ENCODE measurements at regions not wholly inside any gene's neighbourhood (a gene's known extent, or its start where the extent isn't known, plus 50 kb on each side); places are given as distances from the start of the nearest gene placed in this dataset.

DNA sequence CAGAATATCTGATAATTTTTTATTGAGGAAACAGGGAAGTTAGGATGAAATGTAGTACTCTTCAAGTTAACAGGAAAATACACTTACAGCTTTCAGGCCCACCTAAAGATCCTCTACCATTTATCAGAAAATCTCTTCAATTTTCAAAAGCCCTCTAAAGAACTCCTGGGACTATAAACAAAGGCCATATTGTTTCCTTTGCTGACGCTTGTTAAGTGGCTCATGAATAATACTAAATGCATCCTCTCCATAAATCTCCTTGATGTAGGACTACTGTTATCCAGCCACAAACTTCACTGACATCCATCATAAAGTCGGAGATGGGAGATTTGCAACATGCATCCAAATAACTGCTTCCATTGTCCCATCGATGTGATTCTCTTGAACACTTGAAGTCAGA is 326.5 kb downstream of the ZIC1 start:
- Histone ChIP-seq H3K18ac (ENCODE audit: low read length) (no peak overlapping the region), H3K79me1 (ENCODE audit: low read length) (no peaks in the 10 kb centered on the region), H2BK12ac (ENCODE audit: low read length) (no peak overlapping the region), H3K23ac (ENCODE audit: low read length) (no peak overlapping the region), H2AK5ac (ENCODE audit: low read length) (no peak overlapping the region), H3K4me1 (ENCODE audit: control insufficient read depth in 1 of 2, insufficient read depth in 2 of 2, low read length in 2 of 2) (no peaks in the 10 kb centered on the region), H3K9me3 (ENCODE audit: insufficient read depth, low read depth, low read length) (no peaks in the 10 kb centered on the region), H3K27me3 (ENCODE audit: insufficient read depth, low read length) (no peaks in the 10 kb centered on the region), H3K4me2 (ENCODE audit: low read length) (no peak overlapping the region), H3K9ac (ENCODE audit: low read length) (no peak overlapping the region), H2BK120ac (ENCODE audit: insufficient read depth, low read length, poor library complexity) (no peak overlapping the region), H3K36me3 (ENCODE audit: control insufficient read depth in 1 of 2, insufficient read depth in 2 of 2, low read length in 2 of 2) (no peaks in the 10 kb centered on the region), H4K8ac (ENCODE audit: low read depth, low read length) (no peak overlapping the region), H3K4ac (ENCODE audit: low read depth, low read length) (no peak overlapping the region), H2AFZ (ENCODE audit: insufficient read depth, low read length, poor library complexity) (no peak overlapping the region), H3K79me2 (ENCODE audit: control insufficient read depth, insufficient read depth, low read length, poor library complexity) (no peaks in the 10 kb centered on the region), H2BK5ac (ENCODE audit: low read depth, low read length, poor library complexity) (no peak overlapping the region), H4K12ac (ENCODE audit: low read depth, low read length) (no peak overlapping the region), H3K27ac (ENCODE audit: low read depth, low read length) (no peak overlapping the region), H3K14ac (ENCODE audit: low read length) (no peak overlapping the region), H4K91ac (ENCODE audit: low read depth, low read length) (no peak overlapping the region), H3K4me3 (ENCODE audit: low read depth, low read length) (no peak overlapping the region)
- no peak for DNase-seq
- WGBS (ENCODE audit: extremely low coverage, insufficient coverage, insufficient read length) = no CpG with 5 or more reads among the region's 3 CpGs

DNA sequence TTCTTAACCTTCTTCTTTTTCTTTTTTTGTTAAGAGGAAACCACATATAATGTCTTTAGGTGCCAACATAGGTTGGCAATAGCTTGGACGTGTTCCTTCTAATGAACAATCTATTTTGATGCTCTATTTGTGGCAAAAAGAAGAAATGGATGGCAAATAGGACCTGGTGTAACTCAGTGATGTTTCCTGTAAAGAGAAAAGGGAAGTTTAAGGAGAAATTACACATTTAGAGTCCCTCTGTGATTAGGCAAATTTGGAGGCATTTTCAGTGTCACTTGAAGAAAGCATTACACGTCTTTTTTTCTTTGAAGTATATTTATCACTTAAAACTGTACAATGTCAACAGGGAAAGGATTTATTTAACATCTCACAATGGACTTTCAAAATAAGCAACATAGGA is 327.1 kb downstream of the ZIC1 start:
- Histone ChIP-seq H4K12ac (ENCODE audit: low read depth, low read length) (no peak overlapping the region), H3K4me2 (ENCODE audit: low read length) (no peak overlapping the region), H2BK12ac (ENCODE audit: low read length) (no peak overlapping the region), H2AK5ac (ENCODE audit: low read length) (no peak overlapping the region), H3K18ac (ENCODE audit: low read length) (no peak overlapping the region), H3K27me3 (ENCODE audit: insufficient read depth, low read length) (no peaks in the 10 kb centered on the region), H3K9ac (ENCODE audit: low read length) (no peak overlapping the region), H4K91ac (ENCODE audit: low read depth, low read length) (no peak overlapping the region), H2BK120ac (ENCODE audit: insufficient read depth, low read length, poor library complexity) (no peak overlapping the region), H2AFZ (ENCODE audit: insufficient read depth, low read length, poor library complexity) (no peak overlapping the region), H2BK5ac (ENCODE audit: low read depth, low read length, poor library complexity) (no peak overlapping the region), H3K79me1 (ENCODE audit: low read length) (no peaks in the 10 kb centered on the region), H3K14ac (ENCODE audit: low read length) (no peak overlapping the region), H3K27ac (ENCODE audit: low read depth, low read length) (no peak overlapping the region), H3K36me3 (ENCODE audit: control insufficient read depth in 1 of 2, insufficient read depth in 2 of 2, low read length in 2 of 2) (no peaks in the 10 kb centered on the region), H3K4me3 (ENCODE audit: low read depth, low read length) (no peak overlapping the region), H3K4me1 (ENCODE audit: control insufficient read depth in 1 of 2, insufficient read depth in 2 of 2, low read length in 2 of 2) (no peaks in the 10 kb centered on the region), H3K79me2 (ENCODE audit: control insufficient read depth, insufficient read depth, low read length, poor library complexity) (no peaks in the 10 kb centered on the region), H4K8ac (ENCODE audit: low read depth, low read length) (no peak overlapping the region), H3K9me3 (ENCODE audit: insufficient read depth, low read depth, low read length) (no peaks in the 10 kb centered on the region), H3K4ac (ENCODE audit: low read depth, low read length) (no peak overlapping the region), H3K23ac (ENCODE audit: low read length) (no peak overlapping the region)
- DNase-seq = no peak
- WGBS (ENCODE audit: extremely low coverage, insufficient coverage, insufficient read length) = no CpG with 5 or more reads among the region's 2 CpGs

DNA sequence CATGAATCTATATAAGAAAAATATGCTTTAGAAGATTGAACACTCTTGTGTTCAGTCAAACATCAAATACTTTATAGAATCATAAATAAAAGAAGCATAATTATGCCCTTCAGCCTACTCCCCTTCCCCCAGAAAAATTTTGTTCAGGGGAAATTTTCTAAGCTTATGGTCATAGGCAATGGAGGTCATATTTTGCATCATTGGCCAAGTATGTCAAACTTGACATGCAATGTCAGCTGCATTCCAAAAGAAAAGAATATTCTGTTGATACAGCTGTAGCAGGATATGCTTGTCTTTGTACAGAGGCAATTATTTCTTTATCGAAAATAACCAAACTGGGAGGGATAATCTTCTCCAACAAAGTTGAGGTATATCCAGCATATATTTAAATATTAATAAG is 328.2 kb downstream of the ZIC1 start:
- Histone ChIP-seq H3K4me3 (ENCODE audit: low read depth, low read length) (no peak overlapping the region), H3K4me2 (ENCODE audit: low read length) (no peak overlapping the region), H4K12ac (ENCODE audit: low read depth, low read length) (no peak overlapping the region), H3K79me1 (ENCODE audit: low read length) (no peaks in the 10 kb centered on the region), H3K18ac (ENCODE audit: low read length) (no peak overlapping the region), H2BK12ac (ENCODE audit: low read length) (no peak overlapping the region), H3K14ac (ENCODE audit: low read length) (no peak overlapping the region), H2BK120ac (ENCODE audit: insufficient read depth, low read length, poor library complexity) (no peak overlapping the region), H4K8ac (ENCODE audit: low read depth, low read length) (no peak overlapping the region), H3K4me1 (ENCODE audit: control insufficient read depth in 1 of 2, insufficient read depth in 2 of 2, low read length in 2 of 2) (no peaks in the 10 kb centered on the region), H3K9me3 (ENCODE audit: insufficient read depth, low read depth, low read length) (no peaks in the 10 kb centered on the region), H3K27me3 (ENCODE audit: insufficient read depth, low read length) (no peaks in the 10 kb centered on the region), H2AK5ac (ENCODE audit: low read length) (no peak overlapping the region), H4K91ac (ENCODE audit: low read depth, low read length) (no peak overlapping the region), H3K4ac (ENCODE audit: low read depth, low read length) (no peak overlapping the region), H3K79me2 (ENCODE audit: control insufficient read depth, insufficient read depth, low read length, poor library complexity) (no peaks in the 10 kb centered on the region), H2AFZ (ENCODE audit: insufficient read depth, low read length, poor library complexity) (no peak overlapping the region), H2BK5ac (ENCODE audit: low read depth, low read length, poor library complexity) (no peak overlapping the region), H3K36me3 (ENCODE audit: control insufficient read depth in 1 of 2, insufficient read depth in 2 of 2, low read length in 2 of 2) (no peaks in the 10 kb centered on the region), H3K23ac (ENCODE audit: low read length) (no peak overlapping the region), H3K27ac (ENCODE audit: low read depth, low read length) (no peak overlapping the region), H3K9ac (ENCODE audit: low read length) (no peak overlapping the region)
- WGBS (ENCODE audit: extremely low coverage, insufficient coverage, insufficient read length) = no CpG with 5 or more reads among the region's 1 CpG
- DNase-seq = no peak

DNA sequence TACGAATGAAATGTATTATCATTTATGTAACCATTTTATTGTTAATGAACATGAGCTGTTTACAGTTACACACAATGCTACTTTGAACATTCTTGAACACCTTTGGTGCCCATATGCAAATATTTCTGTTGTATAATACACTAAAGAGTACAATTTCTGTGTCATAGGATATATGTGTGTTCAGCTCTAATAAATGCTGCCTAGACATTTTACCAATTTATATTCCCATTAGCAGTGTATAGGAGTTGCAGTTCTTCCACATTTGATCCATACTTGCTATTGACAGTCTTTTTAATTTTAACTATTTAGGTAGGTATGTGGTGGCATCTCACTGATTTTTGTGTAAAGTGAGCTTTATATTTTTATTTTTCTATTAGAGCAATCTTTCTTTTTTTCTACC is 331.8 kb downstream of the ZIC1 start:
- no peak overlapping the region for H2AK5ac ChIP-seq (ENCODE audit: low read length)
- H3K4me2 ChIP-seq (ENCODE audit: low read length) = no peak overlapping the region
- H3K27me3 ChIP-seq (ENCODE audit: insufficient read depth, low read length) = no peaks in the 10 kb centered on the region
- H2BK12ac ChIP-seq (ENCODE audit: low read length) = no peak overlapping the region
- H3K4ac ChIP-seq (ENCODE audit: low read depth, low read length) = no peak overlapping the region
- WGBS (ENCODE audit: extremely low coverage, insufficient coverage, insufficient read length) = no CpG with 5 or more reads among the region's 1 CpG
- no peak overlapping the region for H4K8ac ChIP-seq (ENCODE audit: low read depth, low read length)
- H4K91ac ChIP-seq (ENCODE audit: low read depth, low read length) = no peak overlapping the region
- H3K4me3 ChIP-seq (ENCODE audit: low read depth, low read length) = no peak overlapping the region
- no peak overlapping the region for H4K12ac ChIP-seq (ENCODE audit: low read depth, low read length)
- H3K27ac ChIP-seq (ENCODE audit: low read depth, low read length) = no peak overlapping the region
- H3K79me1 ChIP-seq (ENCODE audit: low read length) = no peaks in the 10 kb centered on the region
- H2BK120ac ChIP-seq (ENCODE audit: insufficient read depth, low read length, poor library complexity) = no peak overlapping the region
- H3K18ac ChIP-seq (ENCODE audit: low read length) = no peak overlapping the region
- no peak overlapping the region for H3K9ac ChIP-seq (ENCODE audit: low read length)
- no peak overlapping the region for H2BK5ac ChIP-seq (ENCODE audit: low read depth, low read length, poor library complexity)
- H2AFZ ChIP-seq (ENCODE audit: insufficient read depth, low read length, poor library complexity) = no peak overlapping the region
- no peaks in the 10 kb centered on the region for H3K36me3 ChIP-seq (ENCODE audit: control insufficient read depth in 1 of 2, insufficient read depth in 2 of 2, low read length in 2 of 2)
- no peaks in the 10 kb centered on the region for H3K4me1 ChIP-seq (ENCODE audit: control insufficient read depth in 1 of 2, insufficient read depth in 2 of 2, low read length in 2 of 2)
- no peaks in the 10 kb centered on the region for H3K9me3 ChIP-seq (ENCODE audit: insufficient read depth, low read depth, low read length)
- H3K79me2 ChIP-seq (ENCODE audit: control insufficient read depth, insufficient read depth, low read length, poor library complexity) = no peaks in the 10 kb centered on the region
- H3K14ac ChIP-seq (ENCODE audit: low read length) = no peak overlapping the region
- DNase-seq = no peak
- H3K23ac ChIP-seq (ENCODE audit: low read length) = no peak overlapping the region

Data from trophoblast cell (in vitro differentiated cells and primary cell).